ENCODE measurements at regions not wholly inside any gene's neighbourhood (a gene's known extent, or its start where the extent isn't known, plus 50 kb on each side); places are given as distances from the start of the nearest gene placed in this dataset.
"Not testable (repeated sequence)": the region's sequence is repeated elsewhere in the genome, so short reads cannot be mapped to it uniquely, and the experiment has no call there.

- H3K27ac ChIP-seq (ENCODE audit: low read depth in 1 of 2, low read length in 2 of 2), result no peak overlapping the region
- Mint-ChIP-seq H3K4me3 (no peak overlapping the region), H3K4me1 (no peaks in the 10 kb centered on the region), H3K27ac (no peak overlapping the region), H3K9me3 (peaks cover 0 to 1% (median 0%) of the 10 kb centered on the region in 7 donors), H3K27me3 (ENCODE audit: low read depth in 3 of 3) (peaks cover 0 to 2% (median 0%) of the 10 kb centered on the region in 3 donors), H3K36me3 (no peaks in the 10 kb centered on the region)
- H3K4me3 ChIP-seq (replicated peaks in 1 of 3; ENCODE audit: low read depth in 2 of 3, low read length in 3 of 3), result no peak overlapping the region
- no peaks in the 10 kb centered on the region for H3K4me1 ChIP-seq (ENCODE audit: control insufficient read depth in 1 of 2, insufficient read depth in 2 of 2, low read length in 2 of 2)
- H3K4me2 ChIP-seq (replicated peaks; ENCODE audit: extremely low read depth, low read length, poor library complexity, severe bottlenecking), result no peak overlapping the region
- H2AFZ ChIP-seq (ENCODE audit: insufficient read depth, low read depth, low read length, poor library complexity, severe bottlenecking), result no peak overlapping the region
- no peaks in the 10 kb centered on the region for H3K79me2 ChIP-seq (ENCODE audit: insufficient read depth, low read length)
- no peak for TF ChIP-seq CTCF (IDR thresholded peaks at IDR 0.05)
- no peak overlapping the region for H3K9ac ChIP-seq (ENCODE audit: insufficient read depth, low read length, poor library complexity, severe bottlenecking)
- no peaks in the 10 kb centered on the region for H4K20me1 ChIP-seq (ENCODE audit: insufficient read depth, low read length)
- no peak for DNase-seq
- intact Hi-C loops (cut with micrococcal nuclease), result no loop called here
- 100% methylated on average over 1 of the region's 2 CpGs for WGBS (ENCODE audit: insufficient coverage)
- H3K9me3 ChIP-seq (replicated peaks in 1 of 2; ENCODE audit: control insufficient read depth in 1 of 2, insufficient read depth in 1 of 2, low read length in 2 of 2), result no peaks in the 10 kb centered on the region
- no peaks in the 10 kb centered on the region for H3K27me3 ChIP-seq (ENCODE audit: control insufficient read depth in 2 of 2, insufficient read depth in 2 of 2, low read length in 2 of 2)
- no peaks in the 10 kb centered on the region for H3K36me3 ChIP-seq (replicated peaks in 1 of 2; ENCODE audit: control insufficient read depth in 1 of 2, insufficient read depth in 2 of 2, low read length in 2 of 2)
Observed at GRCh38 chr4:143819029-143819428, 86.3 kb downstream of the GYPE start.

- H4K20me1 ChIP-seq (ENCODE audit: insufficient read depth, low read length); H3K27me3 ChIP-seq (ENCODE audit: control insufficient read depth in 2 of 2, insufficient read depth in 2 of 2, low read length in 2 of 2); H3K36me3 ChIP-seq (replicated peaks in 1 of 2; ENCODE audit: control insufficient read depth in 1 of 2, insufficient read depth in 2 of 2, low read length in 2 of 2); H3K27ac ChIP-seq (ENCODE audit: low read depth in 1 of 2, low read length in 2 of 2); H3K4me2 ChIP-seq (replicated peaks; ENCODE audit: extremely low read depth, low read length, poor library complexity, severe bottlenecking); H3K9me3 Mint-ChIP-seq; H3K36me3 Mint-ChIP-seq; H3K27ac Mint-ChIP-seq; intact Hi-C loops (cut with micrococcal nuclease); H3K79me2 ChIP-seq (ENCODE audit: insufficient read depth, low read length); H3K4me1 Mint-ChIP-seq; H3K9me3 ChIP-seq (replicated peaks in 1 of 2; ENCODE audit: control insufficient read depth in 1 of 2, insufficient read depth in 1 of 2, low read length in 2 of 2); H3K4me1 ChIP-seq (ENCODE audit: control insufficient read depth in 1 of 2, insufficient read depth in 2 of 2, low read length in 2 of 2); H2AFZ ChIP-seq (ENCODE audit: insufficient read depth, low read depth, low read length, poor library complexity, severe bottlenecking); H3K4me3 ChIP-seq (replicated peaks in 1 of 3; ENCODE audit: low read depth in 2 of 3, low read length in 3 of 3); H3K4me3 Mint-ChIP-seq; H3K9ac ChIP-seq (ENCODE audit: insufficient read depth, low read length, poor library complexity, severe bottlenecking); DNase-seq; H3K27me3 Mint-ChIP-seq (ENCODE audit: low read depth in 3 of 3): not testable (repeated sequence)
- no CpG with 5 or more reads among the region's 1 CpG for WGBS (ENCODE audit: insufficient coverage)
Observed at GRCh38 chr4:143817866-143818265, 87.5 kb downstream of the GYPE start.

GRCh38 chr4:143815375-143815774, 90.0 kb downstream of the GYPE start:
- intact Hi-C loops (cut with micrococcal nuclease); H3K27me3 ChIP-seq (ENCODE audit: control insufficient read depth in 2 of 2, insufficient read depth in 2 of 2, low read length in 2 of 2); H3K9ac ChIP-seq (ENCODE audit: insufficient read depth, low read length, poor library complexity, severe bottlenecking); H3K4me3 ChIP-seq (replicated peaks in 1 of 3; ENCODE audit: low read depth in 2 of 3, low read length in 3 of 3); H3K27ac Mint-ChIP-seq; H3K4me1 Mint-ChIP-seq; H3K4me1 ChIP-seq (ENCODE audit: control insufficient read depth in 1 of 2, insufficient read depth in 2 of 2, low read length in 2 of 2); H3K27ac ChIP-seq (ENCODE audit: low read depth in 1 of 2, low read length in 2 of 2); H3K36me3 Mint-ChIP-seq; DNase-seq; H4K20me1 ChIP-seq (ENCODE audit: insufficient read depth, low read length); H3K36me3 ChIP-seq (replicated peaks in 1 of 2; ENCODE audit: control insufficient read depth in 1 of 2, insufficient read depth in 2 of 2, low read length in 2 of 2); H3K4me3 Mint-ChIP-seq; H3K9me3 Mint-ChIP-seq; H3K27me3 Mint-ChIP-seq (ENCODE audit: low read depth in 3 of 3); H3K79me2 ChIP-seq (ENCODE audit: insufficient read depth, low read length); H2AFZ ChIP-seq (ENCODE audit: insufficient read depth, low read depth, low read length, poor library complexity, severe bottlenecking); H3K4me2 ChIP-seq (replicated peaks; ENCODE audit: extremely low read depth, low read length, poor library complexity, severe bottlenecking); H3K9me3 ChIP-seq (replicated peaks in 1 of 2; ENCODE audit: control insufficient read depth in 1 of 2, insufficient read depth in 1 of 2, low read length in 2 of 2): not testable (repeated sequence)

- H3K27me3 ChIP-seq (ENCODE audit: control insufficient read depth in 2 of 2, insufficient read depth in 2 of 2, low read length in 2 of 2); H3K79me2 ChIP-seq (ENCODE audit: insufficient read depth, low read length); H3K9me3 ChIP-seq (replicated peaks in 1 of 2; ENCODE audit: control insufficient read depth in 1 of 2, insufficient read depth in 1 of 2, low read length in 2 of 2); H3K9me3 Mint-ChIP-seq; H3K4me1 ChIP-seq (ENCODE audit: control insufficient read depth in 1 of 2, insufficient read depth in 2 of 2, low read length in 2 of 2); H3K4me1 Mint-ChIP-seq; H2AFZ ChIP-seq (ENCODE audit: insufficient read depth, low read depth, low read length, poor library complexity, severe bottlenecking); H3K27ac Mint-ChIP-seq; H3K4me3 ChIP-seq (replicated peaks in 1 of 3; ENCODE audit: low read depth in 2 of 3, low read length in 3 of 3); DNase-seq; H3K9ac ChIP-seq (ENCODE audit: insufficient read depth, low read length, poor library complexity, severe bottlenecking); H3K36me3 ChIP-seq (replicated peaks in 1 of 2; ENCODE audit: control insufficient read depth in 1 of 2, insufficient read depth in 2 of 2, low read length in 2 of 2); H3K36me3 Mint-ChIP-seq; H3K27me3 Mint-ChIP-seq (ENCODE audit: low read depth in 3 of 3); H3K27ac ChIP-seq (ENCODE audit: low read depth in 1 of 2, low read length in 2 of 2); H3K4me2 ChIP-seq (replicated peaks; ENCODE audit: extremely low read depth, low read length, poor library complexity, severe bottlenecking); H3K4me3 Mint-ChIP-seq; H4K20me1 ChIP-seq (ENCODE audit: insufficient read depth, low read length); intact Hi-C loops (cut with micrococcal nuclease): not testable (repeated sequence)
- no CpG with 5 or more reads among the region's 4 CpGs for WGBS (ENCODE audit: insufficient coverage)
Observed at GRCh38 chr4:143813431-143814154, 91.8 kb downstream of the GYPE start.

All from CD14-positive monocyte (primary cell).